Liver (tissue), 8 donors: ENCODE measurements at regions not wholly inside any gene's neighbourhood (a gene's known extent, or its start where the extent isn't known, plus 50 kb on each side); places are given as distances from the start of the nearest gene placed in this dataset.

ENCODE experiments used
- DNase-seq: peaks from one replicate; pipeline ENCODE4 v3.0.0-alpha.2; 2017; ENCODE audit warnings: low spot score
- H3K27ac ChIP-seq, 2 donors: one replicate each; pipeline ENCODE4 v1.7.0; 2013; ENCODE audit warnings: inconsistent platforms in 2 of 2, low read length in 2 of 2, control low read depth in 1 of 2, low read depth in 1 of 2, mild to moderate bottlenecking in 1 of 2
- H3K27me3 ChIP-seq, 4 donors: one replicate each; pipeline versions ENCODE4 v1.6.1 to v1.7.0; 2013; ENCODE audit warnings: low read length in 3 of 4, inconsistent platforms in 1 of 4, mild to moderate bottlenecking in 1 of 4, moderate library complexity in 1 of 4; ENCODE audit not compliant: control insufficient read depth in 4 of 4, insufficient read depth in 4 of 4
- H3K36me3 ChIP-seq, 4 donors: one replicate each; pipeline versions ENCODE4 v1.6.1 to v1.7.0; 2013; ENCODE audit warnings: low read length in 3 of 4, mild to moderate bottlenecking in 3 of 4, low read depth in 1 of 4, moderate library complexity in 1 of 4; ENCODE audit not compliant: control insufficient read depth in 4 of 4, insufficient read depth in 3 of 4
- H3K4me1 ChIP-seq, 4 donors: one replicate each; pipeline versions ENCODE4 v1.6.1 to v1.7.0; 2013; ENCODE audit warnings: low read length in 3 of 4, mild to moderate bottlenecking in 3 of 4, moderate library complexity in 1 of 4; ENCODE audit not compliant: control insufficient read depth in 4 of 4, insufficient read depth in 4 of 4
- H3K4me3 ChIP-seq, 3 donors: one replicate each; pipeline versions ENCODE4 v1.6.1 to v1.7.0; 2013; ENCODE audit warnings: low read length in 3 of 3, control low read depth in 1 of 3, low read depth in 1 of 3, mild to moderate bottlenecking in 1 of 3
- H3K9ac ChIP-seq, 2 donors: one replicate each; pipeline ENCODE4 v1.7.0; 2013; ENCODE audit warnings: low read length in 2 of 2, mild to moderate bottlenecking in 2 of 2, moderate library complexity in 2 of 2, control low read depth in 1 of 2, low read depth in 1 of 2
- H3K9me3 ChIP-seq, 4 donors: one replicate each; pipeline versions ENCODE4 v1.6.1 to v1.7.0; 2013; ENCODE audit warnings: low read length in 3 of 4; ENCODE audit not compliant: control insufficient read depth in 4 of 4
- EGR1 ChIP-seq, 2 donors: IDR thresholded peaks; 2 replicates each; pipeline ENCODE4 v1.6.1; 2016 to 2018; ENCODE audit warnings: antibody characterized with exemption in 2 of 2, low read depth in 2 of 2
- FOXA1 ChIP-seq: IDR thresholded peaks from 2 replicates; pipeline ENCODE4 v1.6.1; 2016; ENCODE audit warnings: antibody characterized with exemption
- FOXA2 ChIP-seq: IDR thresholded peaks from 2 replicates; pipeline ENCODE4 v1.6.1; 2016; ENCODE audit warnings: antibody characterized with exemption
- GABPA ChIP-seq, 2 donors: IDR thresholded peaks in 1 of 2; conservative IDR thresholded peaks in 1 of 2; 2 replicates each; pipeline ENCODE4 v1.6.1; 2016; ENCODE audit warnings: antibody characterized with exemption in 2 of 2, mild to moderate bottlenecking in 1 of 2, moderate library complexity in 1 of 2
- HNF4A ChIP-seq, 2 donors: conservative IDR thresholded peaks; 2 replicates each; pipeline ENCODE4 v1.6.1; 2016; ENCODE audit warnings: antibody characterized with exemption in 2 of 2, mild to moderate bottlenecking in 2 of 2
- HNF4G ChIP-seq: IDR thresholded peaks from 2 replicates; pipeline ENCODE4 v1.6.1; 2016; ENCODE audit warnings: antibody characterized with exemption
- JUND ChIP-seq, 2 donors: IDR thresholded peaks; 2 replicates each; pipeline ENCODE4 v1.6.1; 2016; ENCODE audit warnings: antibody characterized with exemption in 2 of 2
- NR2F2 ChIP-seq: IDR thresholded peaks from 2 replicates; pipeline ENCODE4 v1.6.1; 2016; ENCODE audit warnings: antibody characterized with exemption
- RAD21 ChIP-seq, 2 donors: IDR thresholded peaks; 2 replicates each; pipeline ENCODE4 v1.6.1; 2016; ENCODE audit warnings: antibody characterized with exemption in 2 of 2, mild to moderate bottlenecking in 2 of 2
- RXRA ChIP-seq, 2 donors: IDR thresholded peaks; 2 replicates each; pipeline ENCODE4 v1.6.1; 2017 to 2018; ENCODE audit warnings: antibody characterized with exemption in 2 of 2, mild to moderate bottlenecking in 1 of 2
- SP1 ChIP-seq: IDR thresholded peaks from 2 replicates; pipeline ENCODE4 v1.6.1; 2018; ENCODE audit warnings: antibody characterized with exemption, mild to moderate bottlenecking
- YY1 ChIP-seq: IDR thresholded peaks from 2 replicates; pipeline ENCODE4 v1.6.1; 2016; ENCODE audit warnings: antibody characterized with exemption, mild to moderate bottlenecking
- WGBS: extraction: QIAGEN DNeasy Blood & Tissue Kit; methylation state at CpG from one replicate; pipeline ENCODE4 v1.1.7; 2013; 5-methylcytosine and 5-hydroxymethylcytosine counted together
- TF ChIP-seq, protein P1 (sequence below): IDR thresholded peaks from 2 replicates; pipeline ENCODE4 v1.6.1; 2016; ENCODE audit warnings: antibody characterized with exemption
- TF ChIP-seq, protein P2 (sequence below): IDR thresholded peaks from 2 replicates; pipeline ENCODE4 v1.6.1; 2016; ENCODE audit warnings: antibody characterized with exemption, mild to moderate bottlenecking
- TF ChIP-seq, protein P3 (sequence below): IDR thresholded peaks from 2 replicates; pipeline ENCODE4 v1.6.1; 2016; ENCODE audit warnings: antibody characterized with exemption
- TF ChIP-seq, protein P4 (sequence below): IDR thresholded peaks from 2 replicates; pipeline ENCODE4 v1.6.1; 2016; ENCODE audit warnings: antibody characterized with exemption
- TF ChIP-seq, protein P5 (sequence below): fragments of 150-350 bp; IDR thresholded peaks from 2 replicates; pipeline ENCODE4 v1.5.1; 2017; ENCODE audit warnings: improper control_type of control experiment, low read depth, low read length; ENCODE audit not compliant: missing input control
- donor health status: healthy.
- donor health status: healthy.
- donor health status: healthy.
- donor health status: healthy.
- donor health status: healthy.

DNA sequence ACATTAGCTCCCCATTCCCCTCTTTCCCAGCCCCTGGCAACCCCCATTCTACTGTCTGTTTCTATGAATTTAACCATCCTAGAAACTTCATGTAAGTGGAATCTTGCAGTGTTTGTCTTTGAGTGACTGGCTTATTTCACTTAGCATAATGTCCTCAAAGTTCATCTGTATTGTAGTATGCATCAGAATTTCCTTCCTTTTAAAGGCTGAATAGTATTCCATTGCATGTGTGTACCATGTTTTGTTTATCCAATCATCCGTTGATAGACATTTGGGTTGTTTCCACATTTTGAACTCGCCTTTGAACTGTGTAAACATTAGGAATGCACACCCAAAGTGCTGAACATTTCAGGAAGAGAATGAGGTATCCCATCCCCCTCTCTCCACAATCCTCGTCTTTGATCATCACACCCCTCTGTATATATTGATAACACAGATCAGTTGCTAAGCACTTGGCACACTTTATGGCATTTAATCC, 56.4 kb upstream of the PLAC1 start:
- H3K4me3 ChIP-seq = no peak overlapping the region
- TF ChIP-seq YY1 (no peak), HNF4G (no peak), EGR1 (IDR thresholded peaks at IDR 0.05; ENCODE audit: low read depth in 2 of 2) (no peak), JUND (IDR thresholded peaks at IDR 0.05) (no peak), FOXA1 (no peak), GABPA (IDR thresholded peaks at IDR 0.05 in 1 of 2, conservative IDR thresholded peaks at IDR 0.05 in 1 of 2) (no peak), RXRA (IDR thresholded peaks at IDR 0.05) (no peak), NR2F2 (no peak), FOXA2 (no peak), SP1 (no peak), RAD21 (IDR thresholded peaks at IDR 0.05) (no peak), HNF4A (conservative IDR thresholded peaks at IDR 0.05) (no peak)
- TF ChIP-seq, protein P1, sequence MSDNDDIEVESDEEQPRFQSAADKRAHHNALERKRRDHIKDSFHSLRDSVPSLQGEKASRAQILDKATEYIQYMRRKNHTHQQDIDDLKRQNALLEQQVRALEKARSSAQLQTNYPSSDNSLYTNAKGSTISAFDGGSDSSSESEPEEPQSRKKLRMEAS = no peak
- TF ChIP-seq, protein P2, sequence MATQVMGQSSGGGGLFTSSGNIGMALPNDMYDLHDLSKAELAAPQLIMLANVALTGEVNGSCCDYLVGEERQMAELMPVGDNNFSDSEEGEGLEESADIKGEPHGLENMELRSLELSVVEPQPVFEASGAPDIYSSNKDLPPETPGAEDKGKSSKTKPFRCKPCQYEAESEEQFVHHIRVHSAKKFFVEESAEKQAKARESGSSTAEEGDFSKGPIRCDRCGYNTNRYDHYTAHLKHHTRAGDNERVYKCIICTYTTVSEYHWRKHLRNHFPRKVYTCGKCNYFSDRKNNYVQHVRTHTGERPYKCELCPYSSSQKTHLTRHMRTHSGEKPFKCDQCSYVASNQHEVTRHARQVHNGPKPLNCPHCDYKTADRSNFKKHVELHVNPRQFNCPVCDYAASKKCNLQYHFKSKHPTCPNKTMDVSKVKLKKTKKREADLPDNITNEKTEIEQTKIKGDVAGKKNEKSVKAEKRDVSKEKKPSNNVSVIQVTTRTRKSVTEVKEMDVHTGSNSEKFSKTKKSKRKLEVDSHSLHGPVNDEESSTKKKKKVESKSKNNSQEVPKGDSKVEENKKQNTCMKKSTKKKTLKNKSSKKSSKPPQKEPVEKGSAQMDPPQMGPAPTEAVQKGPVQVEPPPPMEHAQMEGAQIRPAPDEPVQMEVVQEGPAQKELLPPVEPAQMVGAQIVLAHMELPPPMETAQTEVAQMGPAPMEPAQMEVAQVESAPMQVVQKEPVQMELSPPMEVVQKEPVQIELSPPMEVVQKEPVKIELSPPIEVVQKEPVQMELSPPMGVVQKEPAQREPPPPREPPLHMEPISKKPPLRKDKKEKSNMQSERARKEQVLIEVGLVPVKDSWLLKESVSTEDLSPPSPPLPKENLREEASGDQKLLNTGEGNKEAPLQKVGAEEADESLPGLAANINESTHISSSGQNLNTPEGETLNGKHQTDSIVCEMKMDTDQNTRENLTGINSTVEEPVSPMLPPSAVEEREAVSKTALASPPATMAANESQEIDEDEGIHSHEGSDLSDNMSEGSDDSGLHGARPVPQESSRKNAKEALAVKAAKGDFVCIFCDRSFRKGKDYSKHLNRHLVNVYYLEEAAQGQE = no peak
- TF ChIP-seq, protein P3, sequence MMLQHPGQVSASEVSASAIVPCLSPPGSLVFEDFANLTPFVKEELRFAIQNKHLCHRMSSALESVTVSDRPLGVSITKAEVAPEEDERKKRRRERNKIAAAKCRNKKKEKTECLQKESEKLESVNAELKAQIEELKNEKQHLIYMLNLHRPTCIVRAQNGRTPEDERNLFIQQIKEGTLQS = no peak
- TF ChIP-seq, protein P4, sequence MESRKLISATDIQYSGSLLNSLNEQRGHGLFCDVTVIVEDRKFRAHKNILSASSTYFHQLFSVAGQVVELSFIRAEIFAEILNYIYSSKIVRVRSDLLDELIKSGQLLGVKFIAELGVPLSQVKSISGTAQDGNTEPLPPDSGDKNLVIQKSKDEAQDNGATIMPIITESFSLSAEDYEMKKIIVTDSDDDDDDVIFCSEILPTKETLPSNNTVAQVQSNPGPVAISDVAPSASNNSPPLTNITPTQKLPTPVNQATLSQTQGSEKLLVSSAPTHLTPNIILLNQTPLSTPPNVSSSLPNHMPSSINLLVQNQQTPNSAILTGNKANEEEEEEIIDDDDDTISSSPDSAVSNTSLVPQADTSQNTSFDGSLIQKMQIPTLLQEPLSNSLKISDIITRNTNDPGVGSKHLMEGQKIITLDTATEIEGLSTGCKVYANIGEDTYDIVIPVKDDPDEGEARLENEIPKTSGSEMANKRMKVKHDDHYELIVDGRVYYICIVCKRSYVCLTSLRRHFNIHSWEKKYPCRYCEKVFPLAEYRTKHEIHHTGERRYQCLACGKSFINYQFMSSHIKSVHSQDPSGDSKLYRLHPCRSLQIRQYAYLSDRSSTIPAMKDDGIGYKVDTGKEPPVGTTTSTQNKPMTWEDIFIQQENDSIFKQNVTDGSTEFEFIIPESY = no peak
- TF ChIP-seq, protein P5, sequence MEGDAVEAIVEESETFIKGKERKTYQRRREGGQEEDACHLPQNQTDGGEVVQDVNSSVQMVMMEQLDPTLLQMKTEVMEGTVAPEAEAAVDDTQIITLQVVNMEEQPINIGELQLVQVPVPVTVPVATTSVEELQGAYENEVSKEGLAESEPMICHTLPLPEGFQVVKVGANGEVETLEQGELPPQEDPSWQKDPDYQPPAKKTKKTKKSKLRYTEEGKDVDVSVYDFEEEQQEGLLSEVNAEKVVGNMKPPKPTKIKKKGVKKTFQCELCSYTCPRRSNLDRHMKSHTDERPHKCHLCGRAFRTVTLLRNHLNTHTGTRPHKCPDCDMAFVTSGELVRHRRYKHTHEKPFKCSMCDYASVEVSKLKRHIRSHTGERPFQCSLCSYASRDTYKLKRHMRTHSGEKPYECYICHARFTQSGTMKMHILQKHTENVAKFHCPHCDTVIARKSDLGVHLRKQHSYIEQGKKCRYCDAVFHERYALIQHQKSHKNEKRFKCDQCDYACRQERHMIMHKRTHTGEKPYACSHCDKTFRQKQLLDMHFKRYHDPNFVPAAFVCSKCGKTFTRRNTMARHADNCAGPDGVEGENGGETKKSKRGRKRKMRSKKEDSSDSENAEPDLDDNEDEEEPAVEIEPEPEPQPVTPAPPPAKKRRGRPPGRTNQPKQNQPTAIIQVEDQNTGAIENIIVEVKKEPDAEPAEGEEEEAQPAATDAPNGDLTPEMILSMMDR = no peak
- no peaks in the 10 kb centered on the region for H3K27me3 ChIP-seq
- H3K9me3 ChIP-seq = no peaks in the 10 kb centered on the region
- 64% methylated on average over 3 of the region's 3 CpGs for WGBS
- H3K36me3 ChIP-seq = no peaks in the 10 kb centered on the region
- DNase-seq = no peak
- H3K9ac ChIP-seq = no peak overlapping the region
- no peaks in the 10 kb centered on the region for H3K4me1 ChIP-seq
- H3K27ac ChIP-seq = no peak overlapping the region
